ENCODE measurements at regions not wholly inside any gene's neighbourhood (a gene's known extent, or its start where the extent isn't known, plus 50 kb on each side); places are given as distances from the start of the nearest gene placed in this dataset.

GRCh38 chr13:22311734-22312404, 641.0 kb downstream of the FGF9 start:
- Mint-ChIP-seq H3K27ac (no peak overlapping the region), H3K4me3 (no peak overlapping the region), H3K9me3 (peaks cover 22% of the 10 kb centered on the region), H3K36me3 (ENCODE audit: low read depth) (no peaks in the 10 kb centered on the region), H3K27me3 (ENCODE audit: low read depth) (no peaks in the 10 kb centered on the region), H3K4me1 (no peaks in the 10 kb centered on the region)
- no peak for TF ChIP-seq CTCF (IDR thresholded peaks at IDR 0.05; ENCODE audit: unreplicated experiment in 3 of 3)

DNA sequence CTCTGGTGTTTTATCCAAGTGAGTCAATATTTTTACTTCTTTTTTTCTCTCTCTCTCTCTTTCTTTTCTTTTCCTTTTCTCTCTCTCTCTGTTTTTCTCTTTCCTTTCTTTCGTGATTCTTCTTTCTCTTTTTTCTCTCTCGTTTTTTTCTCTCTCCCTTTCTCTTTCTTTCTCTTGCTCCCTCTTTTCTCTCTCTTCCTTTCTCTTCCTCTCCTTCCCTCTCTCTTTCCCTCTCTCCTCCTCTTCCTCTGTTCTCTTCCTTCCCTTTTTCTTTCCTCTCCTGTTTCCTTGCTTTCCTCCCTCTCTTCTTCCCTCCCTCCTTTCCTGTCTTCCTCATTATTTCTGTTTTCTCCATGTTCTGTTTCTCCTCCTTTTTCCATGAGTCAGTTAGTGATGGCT, 641.5 kb downstream of the FGF9 start:
- Mint-ChIP-seq H3K4me3 (no peak overlapping the region), H3K27ac (no peak overlapping the region), H3K4me1 (no peaks in the 10 kb centered on the region), H3K9me3 (peaks cover 19% of the 10 kb centered on the region), H3K36me3 (ENCODE audit: low read depth) (no peaks in the 10 kb centered on the region), H3K27me3 (ENCODE audit: low read depth) (no peaks in the 10 kb centered on the region)
- no peak for TF ChIP-seq CTCF (IDR thresholded peaks at IDR 0.05; ENCODE audit: unreplicated experiment in 3 of 3)

GRCh38 chr13:22316494-22317025, 645.7 kb downstream of the FGF9 start:
- no peaks in the 10 kb centered on the region for H3K27me3 Mint-ChIP-seq (ENCODE audit: low read depth)
- H3K4me1 Mint-ChIP-seq, result no peaks in the 10 kb centered on the region
- H3K27ac Mint-ChIP-seq, result no peak overlapping the region
- TF ChIP-seq CTCF (IDR thresholded peaks at IDR 0.05; ENCODE audit: unreplicated experiment in 3 of 3), result no peak
- H3K9me3 Mint-ChIP-seq, result peaks cover 19% of the 10 kb centered on the region
- H3K36me3 Mint-ChIP-seq (ENCODE audit: low read depth), result no peaks in the 10 kb centered on the region
- H3K4me3 Mint-ChIP-seq, result no peak overlapping the region

DNA sequence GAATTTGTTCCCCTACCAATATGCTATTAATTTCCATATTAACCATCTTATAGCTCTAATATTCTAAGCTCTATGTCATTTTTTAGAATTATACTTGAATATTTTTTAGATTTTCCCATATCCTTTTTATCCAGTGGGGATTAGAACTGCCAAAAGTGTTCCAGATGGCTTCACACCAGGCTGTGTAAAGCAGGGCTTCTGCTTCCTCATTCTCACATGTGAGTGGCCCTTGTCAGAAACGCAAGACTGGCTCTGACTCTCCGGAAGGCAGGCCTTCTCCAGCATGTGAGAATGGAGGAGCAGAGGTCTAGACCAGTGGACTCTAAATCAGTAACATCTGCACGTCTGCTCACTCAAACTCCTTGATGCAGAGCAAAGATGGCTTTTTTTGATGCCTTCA, 650.1 kb downstream of the FGF9 start:
- Mint-ChIP-seq H3K4me3 (no peak overlapping the region), H3K4me1 (no peaks in the 10 kb centered on the region), H3K9me3 (peaks cover 6% of the 10 kb centered on the region), H3K36me3 (ENCODE audit: low read depth) (no peaks in the 10 kb centered on the region), H3K27ac (no peak overlapping the region), H3K27me3 (ENCODE audit: low read depth) (no peaks in the 10 kb centered on the region)
- TF ChIP-seq CTCF (IDR thresholded peaks at IDR 0.05; ENCODE audit: unreplicated experiment in 3 of 3), result no peak

GRCh38 chr13:22325761-22326160, 654.9 kb downstream of the FGF9 start:
- Mint-ChIP-seq H3K4me1 (no peaks in the 10 kb centered on the region), H3K27ac (no peak overlapping the region), H3K9me3 (peaks cover 5% of the 10 kb centered on the region), H3K27me3 (ENCODE audit: low read depth) (no peaks in the 10 kb centered on the region), H3K36me3 (ENCODE audit: low read depth) (no peaks in the 10 kb centered on the region), H3K4me3 (no peak overlapping the region)
- TF ChIP-seq CTCF (IDR thresholded peaks at IDR 0.05; ENCODE audit: unreplicated experiment in 3 of 3), result no peak

- H3K27me3 Mint-ChIP-seq (ENCODE audit: low read depth), result no peaks in the 10 kb centered on the region
- H3K36me3 Mint-ChIP-seq (ENCODE audit: low read depth), result no peaks in the 10 kb centered on the region
- no peak for TF ChIP-seq CTCF (IDR thresholded peaks at IDR 0.05; ENCODE audit: unreplicated experiment in 3 of 3)
Observed at GRCh38 chr13:22332416-22332815, 661.5 kb downstream of the FGF9 start.

More at GRCh38 chr13:22332416-22332815, 661.5 kb downstream of the FGF9 start:
- H3K9me3 Mint-ChIP-seq, result peaks cover 7% of the 10 kb centered on the region
- no peak overlapping the region for H3K4me3 Mint-ChIP-seq
- no peaks in the 10 kb centered on the region for H3K4me1 Mint-ChIP-seq
- H3K27ac Mint-ChIP-seq, result no peak overlapping the region

All from nephron (organoid).